Fibroblast of villous mesenchyme (primary cell): ENCODE measurements at regions not wholly inside any gene's neighbourhood (a gene's known extent, or its start where the extent isn't known, plus 50 kb on each side); places are given as distances from the start of the nearest gene placed in this dataset.

Experiments
- DNase-seq: peaks from one replicate; pipeline ENCODE4 v3.0.0-alpha.2; 2010; ENCODE audit warnings: low read depth
- H3K4me3 ChIP-seq: 2 replicates; pipeline ENCODE4 v1.5.1; 2011; ENCODE audit warnings: low read depth, mild to moderate bottlenecking, low read length
- TF ChIP-seq, protein P1 (sequence below): IDR thresholded peaks from 2 replicates; pipeline ENCODE4 v1.5.1; 2012; ENCODE audit warnings: low read depth, mild to moderate bottlenecking, low read length; ENCODE audit not compliant: insufficient read depth

DNA sequence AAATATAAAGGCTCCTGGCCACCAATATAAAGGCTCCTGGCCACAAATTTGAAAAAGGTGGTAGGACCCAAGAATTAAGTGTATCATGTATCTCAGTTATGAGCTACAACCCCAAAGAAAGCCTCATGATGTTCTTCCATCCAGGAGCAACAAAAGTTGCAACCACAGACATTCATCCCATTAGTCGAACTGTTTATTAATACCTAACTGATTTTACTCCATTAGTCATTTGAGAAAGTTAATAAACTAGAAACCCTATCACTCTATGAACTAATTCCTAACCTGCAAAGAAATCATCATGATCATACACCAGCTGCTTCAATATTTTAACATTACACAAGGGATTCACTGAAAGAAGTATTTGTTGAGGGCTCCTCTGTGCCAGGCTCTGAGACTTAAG, 253.2 kb upstream of the GRIP1 start:
- TF ChIP-seq, protein P1, sequence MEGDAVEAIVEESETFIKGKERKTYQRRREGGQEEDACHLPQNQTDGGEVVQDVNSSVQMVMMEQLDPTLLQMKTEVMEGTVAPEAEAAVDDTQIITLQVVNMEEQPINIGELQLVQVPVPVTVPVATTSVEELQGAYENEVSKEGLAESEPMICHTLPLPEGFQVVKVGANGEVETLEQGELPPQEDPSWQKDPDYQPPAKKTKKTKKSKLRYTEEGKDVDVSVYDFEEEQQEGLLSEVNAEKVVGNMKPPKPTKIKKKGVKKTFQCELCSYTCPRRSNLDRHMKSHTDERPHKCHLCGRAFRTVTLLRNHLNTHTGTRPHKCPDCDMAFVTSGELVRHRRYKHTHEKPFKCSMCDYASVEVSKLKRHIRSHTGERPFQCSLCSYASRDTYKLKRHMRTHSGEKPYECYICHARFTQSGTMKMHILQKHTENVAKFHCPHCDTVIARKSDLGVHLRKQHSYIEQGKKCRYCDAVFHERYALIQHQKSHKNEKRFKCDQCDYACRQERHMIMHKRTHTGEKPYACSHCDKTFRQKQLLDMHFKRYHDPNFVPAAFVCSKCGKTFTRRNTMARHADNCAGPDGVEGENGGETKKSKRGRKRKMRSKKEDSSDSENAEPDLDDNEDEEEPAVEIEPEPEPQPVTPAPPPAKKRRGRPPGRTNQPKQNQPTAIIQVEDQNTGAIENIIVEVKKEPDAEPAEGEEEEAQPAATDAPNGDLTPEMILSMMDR, result no peak
- DNase-seq, result no peak
- H3K4me3 ChIP-seq, result no peak overlapping the region

DNA sequence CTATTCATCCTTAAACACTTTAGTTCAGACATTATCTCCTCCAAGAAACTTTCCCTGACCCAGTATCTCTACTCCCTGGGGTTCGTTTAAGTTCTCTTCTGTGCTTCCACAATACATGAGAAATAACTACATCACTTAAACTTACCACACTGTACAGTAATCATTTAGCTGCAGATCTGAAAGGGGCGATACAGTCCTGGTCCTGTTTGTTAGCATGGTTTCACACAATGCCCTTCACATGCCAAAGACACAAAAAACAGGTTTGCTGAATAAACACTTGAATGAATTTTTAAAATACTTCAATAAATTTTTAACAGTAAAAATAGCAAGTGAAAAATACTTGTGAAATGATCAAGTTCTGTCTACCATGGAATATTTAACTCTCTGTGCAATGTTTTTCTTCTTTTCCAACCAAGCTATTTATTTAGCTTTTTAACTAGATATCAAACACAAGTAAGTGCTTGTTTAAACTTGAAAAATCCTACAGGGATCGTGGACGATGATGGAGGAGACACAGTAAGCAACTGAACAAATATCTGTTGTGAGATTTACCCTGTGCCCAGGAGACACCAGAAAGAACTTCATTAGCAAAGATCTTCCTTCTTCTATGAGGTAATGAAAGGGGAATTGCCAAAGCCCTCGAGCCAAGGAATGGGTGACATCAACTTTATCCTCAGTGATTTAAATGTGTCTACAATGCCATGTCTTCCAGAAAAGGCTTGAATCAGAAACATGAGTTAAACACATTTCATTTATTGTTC, 255.6 kb upstream of the GRIP1 start:
- TF ChIP-seq, protein P1, result no peak
- no peak overlapping the region for H3K4me3 ChIP-seq
- no peak for DNase-seq

DNA sequence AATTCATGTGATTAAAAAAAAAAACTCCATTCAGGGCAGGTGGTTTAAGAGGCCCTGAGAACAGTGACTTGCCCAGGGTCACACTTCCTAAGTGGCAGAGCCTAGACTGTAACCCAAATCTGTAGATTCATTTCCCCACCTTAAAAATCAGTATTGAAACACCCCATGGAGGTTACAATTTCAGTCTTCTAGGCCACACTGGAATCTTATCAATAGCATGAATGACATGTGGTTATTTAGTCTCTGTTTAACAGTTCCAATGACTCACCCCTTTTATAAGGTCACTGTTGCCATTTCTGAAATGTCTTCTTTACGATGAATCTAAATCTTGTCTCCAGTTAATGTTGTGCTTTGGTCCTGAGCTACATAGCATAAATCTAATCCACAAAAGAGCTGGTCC, 262.3 kb upstream of the GRIP1 start:
- no peak overlapping the region for H3K4me3 ChIP-seq
- DNase-seq, result no peak
- TF ChIP-seq, protein P1, result no peak

DNA sequence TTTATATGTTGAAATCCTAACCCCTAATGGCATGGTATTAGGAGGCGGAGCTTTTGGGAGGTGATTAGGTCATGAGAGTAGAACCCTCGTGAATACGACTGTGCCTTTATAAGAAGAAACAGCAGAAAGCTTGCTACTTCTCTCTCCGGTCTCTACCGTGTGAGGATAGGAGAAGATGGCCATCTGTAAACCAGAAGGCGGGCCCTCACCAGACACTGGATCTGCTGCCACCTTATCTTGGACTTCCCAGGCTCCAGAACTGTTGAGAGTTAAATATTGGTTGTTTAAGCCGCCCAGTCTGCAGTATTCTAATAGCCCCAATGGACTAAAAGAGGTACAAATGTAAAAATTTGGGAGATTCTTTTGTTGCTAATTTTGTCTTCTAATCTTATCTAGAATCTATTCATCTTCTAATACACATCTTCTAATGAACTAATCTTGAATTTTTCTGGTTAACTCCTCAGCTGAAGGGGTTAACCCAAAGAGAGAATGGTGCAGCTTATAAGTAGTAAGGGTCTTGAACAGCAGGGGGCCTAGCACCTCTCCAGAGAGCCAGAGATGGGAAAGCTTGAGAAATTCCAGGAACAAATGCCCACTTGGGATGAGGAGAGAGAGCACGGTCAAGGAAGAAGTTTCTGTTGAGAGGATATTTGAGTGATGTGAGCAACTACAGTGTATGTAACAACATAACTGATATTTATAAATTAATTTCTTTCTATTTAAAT, 264.0 kb upstream of the GRIP1 start:
- TF ChIP-seq, protein P1, result no peak
- no peak for DNase-seq
- H3K4me3 ChIP-seq, result no peak overlapping the region

DNA sequence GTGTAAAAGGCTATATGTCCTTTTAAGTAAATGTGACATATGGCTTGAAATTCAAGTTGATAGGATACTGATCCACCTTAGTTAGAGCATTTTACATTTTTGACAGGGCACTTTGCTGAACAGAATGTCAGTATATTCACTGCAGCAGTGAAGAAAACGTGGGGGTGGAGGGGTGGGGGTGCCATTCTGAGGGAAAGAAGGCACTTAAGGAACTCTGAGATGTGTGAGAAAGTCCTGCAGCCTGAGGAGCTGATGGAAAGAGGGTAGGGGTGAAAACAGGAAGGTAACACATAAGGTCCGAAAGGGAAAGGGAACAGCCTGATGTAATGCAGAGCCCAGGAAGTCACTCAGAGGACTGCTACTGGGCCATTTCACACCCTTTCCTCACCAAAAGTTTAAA, 265.5 kb upstream of the GRIP1 start:
- TF ChIP-seq, protein P1, result no peak
- DNase-seq, result no peak
- no peak overlapping the region for H3K4me3 ChIP-seq

DNA sequence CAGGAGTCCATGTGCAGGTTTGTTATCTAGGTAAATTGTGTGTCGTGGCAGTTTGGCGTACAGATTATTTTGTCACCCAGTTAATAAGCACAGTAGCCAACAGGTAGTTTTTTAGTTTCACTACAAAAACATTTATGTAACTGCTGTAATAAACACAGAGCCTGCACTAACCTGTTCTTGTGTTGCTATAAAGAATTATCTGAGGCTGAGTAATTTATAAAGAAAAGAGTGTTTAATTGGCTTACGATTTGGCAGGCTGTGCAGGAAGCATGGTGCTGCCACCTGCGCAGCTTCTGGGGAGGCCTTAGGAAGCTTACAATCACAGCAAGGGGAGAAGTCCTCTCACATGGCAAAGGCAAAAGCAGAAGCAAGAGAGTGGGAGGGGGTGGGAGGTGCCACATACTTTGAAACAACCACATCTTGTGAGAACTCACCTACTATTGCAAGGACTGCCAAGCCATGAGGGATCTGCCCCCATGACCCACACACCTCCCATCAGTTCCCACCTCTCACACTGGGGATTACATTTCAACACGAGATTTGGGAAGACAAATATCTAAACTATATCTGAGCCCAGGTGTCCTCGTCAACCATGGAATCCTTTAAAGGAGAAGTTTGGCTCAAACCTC, 266.4 kb upstream of the GRIP1 start:
- no peak overlapping the region for H3K4me3 ChIP-seq
- TF ChIP-seq, protein P1, result no peak
- no peak for DNase-seq
